WTC11 (cell line): ENCODE measurements at regions not wholly inside any gene's neighbourhood (a gene's known extent, or its start where the extent isn't known, plus 50 kb on each side); places are given as distances from the start of the nearest gene placed in this dataset.

ENCODE experiments used
- ATAC-seq: fragments of 200-7000 bp; cut with Tn5 transposase; 2 replicates; pipeline ENCODE4 v1.10.0; 2021; ENCODE audit warnings: mild to moderate bottlenecking, moderate library complexity
- CTCF ChIA-PET: fragments of 300-600 bp; sonication (Branson Sonifier 250); formaldehyde crosslinking; loops from one replicate; lab custom pipeline; 2021; ENCODE audit warnings: antibody characterized with exemption; lab: Charles Lee
- POLR2A ChIA-PET: fragments of 350-600 bp; sonication (Branson Sonifier 250); formaldehyde crosslinking; loops from one replicate; lab custom pipeline; 2021; ENCODE audit warnings: antibody characterized with exemption; lab: Charles Lee
- DNase-seq: peaks from one replicate; pipeline ENCODE4 v3.0.0; 2021; ENCODE audit warnings: low spot score
- H3K27ac Mint-ChIP-seq: 2 replicates; pipeline ENCODE4 v1.8.0; 2021; ENCODE audit warnings: mixed read lengths
- H3K27me3 Mint-ChIP-seq: 2 replicates; pipeline ENCODE4 v1.8.0; 2021; ENCODE audit warnings: low read depth, mild to moderate bottlenecking, moderate library complexity, mixed read lengths
- H3K36me3 Mint-ChIP-seq: 2 replicates; pipeline ENCODE4 v1.8.0; 2021; ENCODE audit warnings: mixed read lengths
- H3K4me1 Mint-ChIP-seq: 2 replicates; pipeline ENCODE4 v1.8.0; 2022; ENCODE audit warnings: mixed read lengths
- H3K4me3 Mint-ChIP-seq: 2 replicates; pipeline ENCODE4 v1.8.0; 2021; ENCODE audit warnings: mild to moderate bottlenecking, moderate library complexity, mixed read lengths
- H3K9me3 Mint-ChIP-seq: 2 replicates; pipeline ENCODE4 v1.8.0; 2021; ENCODE audit warnings: mixed read lengths
- AR ChIP-seq: fragments of 250-450 bp; sonication (Bioruptor Pico); IDR thresholded peaks from 2 replicates; pipeline ENCODE4 v1.9.0; 2021; ENCODE audit warnings: mild to moderate bottlenecking
- ATF6 ChIP-seq: sonication (generic); formaldehyde crosslinking; IDR thresholded peaks from 2 replicates; pipeline ENCODE4 v1.8.1; 2023; ENCODE audit warnings: mild to moderate bottlenecking, missing genetic modification reagents
- CREB1 ChIP-seq: sonication (generic); formaldehyde crosslinking; IDR thresholded peaks from 2 replicates; pipeline ENCODE4 v1.8.0; 2023; ENCODE audit warnings: mild to moderate bottlenecking, missing genetic modification reagents
- FOXK1 ChIP-seq: sonication (generic); formaldehyde crosslinking; IDR thresholded peaks from 2 replicates; pipeline ENCODE4 v1.8.0; 2022; ENCODE audit warnings: mild to moderate bottlenecking, moderate library complexity, missing genetic modification reagents
- GRHL2 ChIP-seq: fragments of 250-450 bp; sonication (Bioruptor Pico); IDR thresholded peaks from 2 replicates; pipeline ENCODE4 v1.8.0; 2022; ENCODE audit warnings: mild to moderate bottlenecking, moderate library complexity; ENCODE audit not compliant: insufficient replicate concordance, severe bottlenecking
- HMGA2 ChIP-seq: fragments of 250-450 bp; sonication (Bioruptor Pico); IDR thresholded peaks from 2 replicates; pipeline ENCODE4 v1.4.0; 2021; ENCODE audit warnings: mild to moderate bottlenecking, moderate library complexity
- JUN ChIP-seq: sonication (generic); formaldehyde crosslinking; IDR thresholded peaks from 2 replicates; pipeline ENCODE4 v1.8.0; 2023; ENCODE audit warnings: mild to moderate bottlenecking, missing genetic modification reagents
- NFATC4 ChIP-seq: fragments of 250-450 bp; sonication (Bioruptor Pico); IDR thresholded peaks from 2 replicates; pipeline ENCODE4 v1.9.0; 2021; ENCODE audit warnings: mild to moderate bottlenecking
- RORB ChIP-seq: fragments of 250-450 bp; sonication (Bioruptor Pico); IDR thresholded peaks from 2 replicates; pipeline ENCODE4 v1.9.0; 2021; ENCODE audit warnings: mild to moderate bottlenecking
- ZNF138 ChIP-seq: sonication (generic); formaldehyde crosslinking; conservative IDR thresholded peaks from 2 replicates; pipeline ENCODE4 v1.8.1; 2022; ENCODE audit warnings: mild to moderate bottlenecking, moderate library complexity, missing genetic modification reagents
- ZNF416 ChIP-seq: fragments of 250-450 bp; sonication (Bioruptor Pico); IDR thresholded peaks from 2 replicates; pipeline ENCODE4 v1.9.0; 2021; ENCODE audit warnings: mild to moderate bottlenecking, inconsistent platforms
- ZNF425 ChIP-seq: fragments of 250-450 bp; sonication (Bioruptor Pico); conservative IDR thresholded peaks from 2 replicates; pipeline ENCODE4 v1.9.0; 2021; ENCODE audit warnings: mild to moderate bottlenecking
- TF ChIP-seq, protein P1 (sequence below): sonication (generic); formaldehyde crosslinking; IDR thresholded peaks from 2 replicates; pipeline ENCODE4 v1.8.1; 2023; ENCODE audit warnings: mild to moderate bottlenecking, missing genetic modification reagents, moderate library complexity
- TF ChIP-seq, protein P2 (sequence below): sonication (generic); formaldehyde crosslinking; IDR thresholded peaks from 2 replicates; pipeline ENCODE4 v1.8.0; 2022; ENCODE audit warnings: mild to moderate bottlenecking, missing genetic modification reagents

- Mint-ChIP-seq H3K27me3 (no peaks in the 10 kb centered on the region), H3K4me3 (no peak overlapping the region), H3K4me1 (no peaks in the 10 kb centered on the region), H3K36me3 (no peaks in the 10 kb centered on the region), H3K9me3 (peaks cover 9% of the 10 kb centered on the region), H3K27ac (no peak overlapping the region)
- POLR2A ChIA-PET = no interaction called here
- DNase-seq = no peak
- CTCF ChIA-PET = interaction anchor here (1.0 kb wide), 1 partner anchor 99 kb away, joined by 3 read pairs; no protein-coding TSS in a partner anchor
- no peak for ATAC-seq
- no peak for TF ChIP-seq CREB1 (CRISPR knock-in tag)
- no peak for TF ChIP-seq AR (CRISPR knock-in tag)
- TF ChIP-seq GRHL2 (CRISPR knock-in tag) = no peak
- no peak for TF ChIP-seq ATF6 (CRISPR knock-in tag)
- TF ChIP-seq HMGA2 = no peak
- TF ChIP-seq NFATC4 = no peak
- TF ChIP-seq JUN (CRISPR knock-in tag) = no peak
- no peak for TF ChIP-seq ZNF425
- TF ChIP-seq RORB (CRISPR knock-in tag) = no peak
Measured at GRCh38 chr11:69230856-69231425, 63.0 kb upstream of the MYEOV start.

GRCh38 chr11:69231466-69232018 is 62.4 kb upstream of the MYEOV start:
- CTCF ChIA-PET = interaction anchor here (1.0 kb wide), 1 partner anchor 100 kb away, joined by 3 read pairs; no protein-coding TSS in a partner anchor
- POLR2A ChIA-PET = no interaction called here
- DNase-seq (no peak), ATAC-seq (no peak)
- no peaks in the 10 kb centered on the region for H3K4me1 Mint-ChIP-seq
- H3K9me3 Mint-ChIP-seq = peaks cover 9% of the 10 kb centered on the region
- H3K36me3 Mint-ChIP-seq = no peaks in the 10 kb centered on the region
- TF ChIP-seq, protein P1, sequence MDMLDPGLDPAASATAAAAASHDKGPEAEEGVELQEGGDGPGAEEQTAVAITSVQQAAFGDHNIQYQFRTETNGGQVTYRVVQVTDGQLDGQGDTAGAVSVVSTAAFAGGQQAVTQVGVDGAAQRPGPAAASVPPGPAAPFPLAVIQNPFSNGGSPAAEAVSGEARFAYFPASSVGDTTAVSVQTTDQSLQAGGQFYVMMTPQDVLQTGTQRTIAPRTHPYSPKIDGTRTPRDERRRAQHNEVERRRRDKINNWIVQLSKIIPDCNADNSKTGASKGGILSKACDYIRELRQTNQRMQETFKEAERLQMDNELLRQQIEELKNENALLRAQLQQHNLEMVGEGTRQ (CRISPR knock-in tag) = peak; percentile 67
- TF ChIP-seq ATF6 (CRISPR knock-in tag) = no peak
- TF ChIP-seq, protein P2, sequence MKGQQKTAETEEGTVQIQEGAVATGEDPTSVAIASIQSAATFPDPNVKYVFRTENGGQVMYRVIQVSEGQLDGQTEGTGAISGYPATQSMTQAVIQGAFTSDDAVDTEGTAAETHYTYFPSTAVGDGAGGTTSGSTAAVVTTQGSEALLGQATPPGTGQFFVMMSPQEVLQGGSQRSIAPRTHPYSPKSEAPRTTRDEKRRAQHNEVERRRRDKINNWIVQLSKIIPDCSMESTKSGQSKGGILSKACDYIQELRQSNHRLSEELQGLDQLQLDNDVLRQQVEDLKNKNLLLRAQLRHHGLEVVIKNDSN (CRISPR knock-in tag) = 0 out of 2 replicates have a peak, but pooled peaks have one; percentile 23
- no peak for TF ChIP-seq ZNF416 (CRISPR knock-in tag)
- no peak for TF ChIP-seq FOXK1 (CRISPR knock-in tag)
- TF ChIP-seq ZNF138 (CRISPR knock-in tag) = no peak
- no peak overlapping the region for H3K4me3 Mint-ChIP-seq
- H3K27ac Mint-ChIP-seq = no peak overlapping the region
- no peaks in the 10 kb centered on the region for H3K27me3 Mint-ChIP-seq
